22Rv1 (cell line): ENCODE measurements at regions not wholly inside any gene's neighbourhood (a gene's known extent, or its start where the extent isn't known, plus 50 kb on each side); places are given as distances from the start of the nearest gene placed in this dataset.

ENCODE experiments used
- ZFX ChIP-seq: fragments of 450-650 bp; IDR thresholded peaks from 2 replicates; pipeline ENCODE4 v1.6.1; 2017; ENCODE audit warnings: antibody characterized with exemption, borderline replicate concordance
- TF ChIP-seq, protein P1 (sequence below): fragments of 450-650 bp; IDR thresholded peaks from 2 replicates; pipeline ENCODE4 v1.5.1; 2017; ENCODE audit warnings: mild to moderate bottlenecking

DNA sequence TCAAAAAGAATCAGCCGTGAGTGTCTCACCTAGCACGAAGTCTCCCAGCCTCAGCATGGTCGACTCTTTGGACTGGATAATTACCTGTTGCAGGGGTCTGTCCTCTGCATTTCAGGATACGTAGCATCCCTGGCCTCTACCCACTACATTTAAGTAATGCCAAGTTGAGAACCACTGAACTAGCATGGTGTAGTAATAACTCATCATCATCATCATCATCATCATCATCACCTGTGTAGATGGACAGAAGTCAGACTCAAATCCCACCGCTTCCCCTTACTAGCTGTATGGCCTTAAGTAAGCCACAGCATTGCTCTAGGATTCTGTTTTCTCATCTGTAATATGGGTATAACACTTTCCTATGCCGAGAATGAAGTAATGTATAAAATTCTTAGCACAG, 373.1 kb upstream of the XYLT1 start:
- TF ChIP-seq, protein P1, sequence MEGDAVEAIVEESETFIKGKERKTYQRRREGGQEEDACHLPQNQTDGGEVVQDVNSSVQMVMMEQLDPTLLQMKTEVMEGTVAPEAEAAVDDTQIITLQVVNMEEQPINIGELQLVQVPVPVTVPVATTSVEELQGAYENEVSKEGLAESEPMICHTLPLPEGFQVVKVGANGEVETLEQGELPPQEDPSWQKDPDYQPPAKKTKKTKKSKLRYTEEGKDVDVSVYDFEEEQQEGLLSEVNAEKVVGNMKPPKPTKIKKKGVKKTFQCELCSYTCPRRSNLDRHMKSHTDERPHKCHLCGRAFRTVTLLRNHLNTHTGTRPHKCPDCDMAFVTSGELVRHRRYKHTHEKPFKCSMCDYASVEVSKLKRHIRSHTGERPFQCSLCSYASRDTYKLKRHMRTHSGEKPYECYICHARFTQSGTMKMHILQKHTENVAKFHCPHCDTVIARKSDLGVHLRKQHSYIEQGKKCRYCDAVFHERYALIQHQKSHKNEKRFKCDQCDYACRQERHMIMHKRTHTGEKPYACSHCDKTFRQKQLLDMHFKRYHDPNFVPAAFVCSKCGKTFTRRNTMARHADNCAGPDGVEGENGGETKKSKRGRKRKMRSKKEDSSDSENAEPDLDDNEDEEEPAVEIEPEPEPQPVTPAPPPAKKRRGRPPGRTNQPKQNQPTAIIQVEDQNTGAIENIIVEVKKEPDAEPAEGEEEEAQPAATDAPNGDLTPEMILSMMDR: no peak
- no peak for TF ChIP-seq ZFX
